Activated naive CD4-positive, alpha-beta T cell treated with anti-CD3 and anti-CD28 coated beads, Interleukin-2, amount 10 ng/mL, durations not matched to agents 7 days and 5 days (primary cell): ENCODE measurements at regions not wholly inside any gene's neighbourhood (a gene's known extent, or its start where the extent isn't known, plus 50 kb on each side); places are given as distances from the start of the nearest gene placed in this dataset.
"Not testable (repeated sequence)": the region's sequence is repeated elsewhere in the genome, so short reads cannot be mapped to it uniquely, and the experiment has no call there.

Experiments used
- CTCF ChIA-PET: fragments of 350-600 bp; sonication (Branson Sonifier 250); formaldehyde crosslinking; loops from one replicate; lab custom pipeline; 2021; ENCODE audit warnings: antibody characterized with exemption; lab: Charles Lee
- DNase-seq: peaks from one replicate; pipeline ENCODE4 v3.0.0-alpha.2; 2020
- H3K27ac Mint-ChIP-seq: one replicate; pipeline ENCODE4 v1.8.0; 2021; ENCODE audit warnings: mild to moderate bottlenecking, moderate library complexity, mixed read lengths
- H3K27me3 Mint-ChIP-seq: one replicate; pipeline ENCODE4 v1.8.0; 2021; ENCODE audit warnings: mild to moderate bottlenecking, mixed read lengths
- H3K36me3 Mint-ChIP-seq: one replicate; pipeline ENCODE4 v1.8.0; 2021; ENCODE audit warnings: mixed read lengths
- H3K4me1 Mint-ChIP-seq: one replicate; pipeline ENCODE4 v1.8.0; 2021; ENCODE audit warnings: mixed read lengths
- H3K4me3 Mint-ChIP-seq: one replicate; pipeline ENCODE4 v1.8.0; 2021; ENCODE audit warnings: mild to moderate bottlenecking, moderate library complexity, mixed read lengths
- H3K9me3 Mint-ChIP-seq: one replicate; pipeline ENCODE4 v1.8.0; 2021; ENCODE audit warnings: mixed read lengths

DNA sequence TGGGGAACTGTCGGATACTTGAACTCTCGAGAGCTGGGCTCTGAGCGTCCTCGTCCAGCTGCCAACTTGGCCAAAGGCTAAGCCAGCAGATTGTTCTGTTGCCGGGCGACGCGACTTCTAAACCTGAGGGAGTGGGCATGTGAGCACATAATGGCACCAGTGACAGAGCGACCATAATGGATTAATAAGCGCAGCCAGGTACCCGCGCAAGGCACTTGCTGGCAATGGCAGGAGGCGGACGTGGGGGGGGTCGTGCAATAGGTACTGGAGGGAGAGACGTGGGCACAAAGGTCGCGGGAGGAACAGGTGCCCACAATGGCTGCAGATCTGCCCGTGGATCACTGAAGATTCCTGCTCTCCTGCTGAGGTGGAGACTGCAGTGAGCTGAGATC lies 1368.7 kb downstream of the CDH12 start:
- DNase-seq, H3K27me3 Mint-ChIP-seq, H3K9me3 Mint-ChIP-seq, H3K36me3 Mint-ChIP-seq, H3K4me3 Mint-ChIP-seq, H3K27ac Mint-ChIP-seq, H3K4me1 Mint-ChIP-seq, CTCF ChIA-PET: not testable (repeated sequence)

GRCh38 chr5:21483790-21484497 lies 1369.2 kb downstream of the CDH12 start:
- CTCF ChIA-PET, H3K27ac Mint-ChIP-seq: not testable (repeated sequence)

DNA sequence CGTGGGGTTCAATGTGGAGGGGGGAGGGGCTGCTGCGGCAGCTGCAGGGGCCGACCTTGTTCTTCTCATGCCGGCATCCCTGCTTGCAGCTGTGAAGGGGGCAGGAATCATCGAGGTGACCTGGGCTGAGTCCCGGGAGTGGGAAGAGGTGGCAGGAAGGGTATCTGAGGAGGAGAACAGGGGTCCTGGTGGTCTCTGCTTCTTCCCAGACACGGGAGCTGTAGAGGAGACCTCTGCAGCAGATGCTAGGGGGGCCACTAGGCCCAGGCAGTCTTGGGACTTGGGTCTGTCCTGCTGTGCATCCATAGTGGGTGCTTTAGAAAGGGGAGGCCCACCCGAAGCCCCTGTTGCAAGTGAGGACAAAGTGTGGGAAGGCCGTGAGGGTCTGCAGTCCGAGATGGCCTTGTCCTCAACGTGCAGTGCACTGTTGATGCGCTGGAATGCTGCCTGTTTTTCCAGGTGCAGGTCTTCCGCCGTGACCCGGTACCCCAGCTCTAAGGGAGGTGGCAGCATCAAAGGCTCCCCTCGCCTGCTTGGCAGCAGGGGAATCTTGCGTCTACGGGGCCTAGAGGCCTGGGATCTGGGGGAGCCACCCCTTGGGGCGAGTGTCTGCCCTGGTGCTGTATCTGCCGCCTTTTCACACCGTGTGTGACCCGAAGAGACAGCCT lies 1370.0 kb downstream of the CDH12 start:
- DNase-seq, H3K9me3 Mint-ChIP-seq, H3K27ac Mint-ChIP-seq, CTCF ChIA-PET, H3K4me1 Mint-ChIP-seq, H3K36me3 Mint-ChIP-seq, H3K27me3 Mint-ChIP-seq, H3K4me3 Mint-ChIP-seq: not testable (repeated sequence)

More at GRCh38 chr5:21483790-21484497, 1369.2 kb downstream of the CDH12 start:
- H3K4me1 Mint-ChIP-seq, DNase-seq, H3K9me3 Mint-ChIP-seq, H3K36me3 Mint-ChIP-seq, H3K27me3 Mint-ChIP-seq, H3K4me3 Mint-ChIP-seq: not testable (repeated sequence)

GRCh38 chr5:21482522-21482921 lies 1370.6 kb downstream of the CDH12 start:
- DNase-seq, H3K27ac Mint-ChIP-seq, H3K27me3 Mint-ChIP-seq, H3K9me3 Mint-ChIP-seq, H3K36me3 Mint-ChIP-seq, H3K4me1 Mint-ChIP-seq, H3K4me3 Mint-ChIP-seq, CTCF ChIA-PET: not testable (repeated sequence)

- H3K36me3 Mint-ChIP-seq, CTCF ChIA-PET, DNase-seq, H3K27me3 Mint-ChIP-seq, H3K9me3 Mint-ChIP-seq, H3K27ac Mint-ChIP-seq, H3K4me1 Mint-ChIP-seq, H3K4me3 Mint-ChIP-seq: not testable (repeated sequence)
Observed at GRCh38 chr5:21481320-21482270, 1371.5 kb downstream of the CDH12 start.

- H3K9me3 Mint-ChIP-seq, CTCF ChIA-PET: not testable (repeated sequence)
Observed at GRCh38 chr5:21480054-21480453, 1373.1 kb downstream of the CDH12 start.

DNA sequence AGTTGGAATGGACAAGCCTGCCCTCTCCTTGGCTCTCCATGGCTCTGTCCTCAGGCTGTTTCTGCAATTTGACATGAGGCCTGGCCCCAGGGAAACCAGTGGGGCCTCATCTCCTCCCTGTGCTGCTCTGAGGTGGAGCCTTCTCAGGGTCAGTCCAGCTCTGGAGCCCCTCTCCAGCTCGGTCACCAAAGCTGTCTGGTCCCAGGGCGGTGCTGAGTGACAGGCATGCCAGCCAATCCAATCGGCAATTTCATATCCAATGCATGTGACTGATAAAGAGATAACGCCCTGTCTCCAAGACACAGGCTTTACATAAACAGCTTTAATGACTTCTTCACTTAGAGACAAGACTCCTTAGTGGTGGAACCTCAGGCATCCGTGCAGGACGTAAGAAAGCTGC lies 1379.2 kb downstream of the CDH12 start:
- peaks cover 13% of the 10 kb centered on the region for H3K36me3 Mint-ChIP-seq
- H3K9me3 Mint-ChIP-seq, H3K4me1 Mint-ChIP-seq, DNase-seq, H3K27me3 Mint-ChIP-seq, H3K27ac Mint-ChIP-seq, CTCF ChIA-PET, H3K4me3 Mint-ChIP-seq: not testable (repeated sequence)

More at GRCh38 chr5:21480054-21480453, 1373.1 kb downstream of the CDH12 start:
- not testable (repeated sequence) for H3K27ac Mint-ChIP-seq, DNase-seq, H3K4me1 Mint-ChIP-seq, H3K4me3 Mint-ChIP-seq, H3K36me3 Mint-ChIP-seq, H3K27me3 Mint-ChIP-seq

DNA sequence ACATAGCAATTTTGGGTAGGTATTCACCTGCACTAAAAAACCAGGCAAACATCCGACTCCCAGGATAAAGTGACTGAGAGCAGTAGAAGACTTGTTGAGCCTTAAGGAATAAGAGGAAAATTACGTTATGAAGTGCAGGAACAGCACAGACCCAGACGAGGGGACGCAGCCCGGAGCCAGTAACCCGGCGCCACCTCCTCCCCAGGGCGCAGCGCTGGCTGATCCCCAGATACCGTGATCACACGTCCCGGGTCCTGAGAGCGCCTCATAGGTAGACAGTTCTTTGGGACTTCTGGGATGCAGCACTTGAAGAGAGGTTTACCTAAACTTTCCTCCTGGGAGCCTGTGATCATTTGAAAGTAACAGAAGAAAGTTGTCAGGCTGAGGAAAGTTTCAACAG lies 1379.7 kb downstream of the CDH12 start:
- H3K27me3 Mint-ChIP-seq, H3K9me3 Mint-ChIP-seq: not testable (repeated sequence)

DNA sequence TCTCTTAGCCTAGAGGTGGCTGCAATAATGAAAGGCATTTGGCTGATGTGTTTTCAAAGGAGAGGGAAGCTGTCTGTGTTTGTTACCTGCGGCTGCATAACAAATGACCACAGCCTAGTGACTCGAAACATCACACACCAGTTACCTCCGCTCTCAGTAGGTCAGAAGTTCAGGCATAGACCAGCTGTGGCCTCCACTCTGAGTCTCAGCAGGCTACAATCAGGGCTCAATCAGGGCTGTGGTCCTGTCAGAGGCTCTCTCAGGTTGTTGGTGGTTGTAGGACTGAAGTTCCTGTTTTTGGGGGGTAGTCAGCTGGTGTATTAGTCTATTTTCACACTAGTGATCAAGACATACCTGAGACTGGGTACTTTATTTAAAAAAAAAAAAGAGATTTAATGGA lies 1381.5 kb downstream of the CDH12 start:
- CTCF ChIA-PET, DNase-seq, H3K4me3 Mint-ChIP-seq, H3K27ac Mint-ChIP-seq, H3K4me1 Mint-ChIP-seq, H3K9me3 Mint-ChIP-seq, H3K27me3 Mint-ChIP-seq: not testable (repeated sequence)
- peaks cover 11% of the 10 kb centered on the region for H3K36me3 Mint-ChIP-seq

More for the DNA sequence above, 1379.7 kb downstream of the CDH12 start:
- H3K36me3 Mint-ChIP-seq, result peaks cover 11% of the 10 kb centered on the region
- H3K27ac Mint-ChIP-seq, H3K4me3 Mint-ChIP-seq, CTCF ChIA-PET, DNase-seq, H3K4me1 Mint-ChIP-seq: not testable (repeated sequence)

- DNase-seq, H3K9me3 Mint-ChIP-seq, CTCF ChIA-PET, H3K27ac Mint-ChIP-seq, H3K4me3 Mint-ChIP-seq, H3K4me1 Mint-ChIP-seq, H3K27me3 Mint-ChIP-seq: not testable (repeated sequence)
- peaks cover 17% of the 10 kb centered on the region for H3K36me3 Mint-ChIP-seq
Observed at GRCh38 chr5:21469523-21470101, 1383.5 kb downstream of the CDH12 start.

DNA sequence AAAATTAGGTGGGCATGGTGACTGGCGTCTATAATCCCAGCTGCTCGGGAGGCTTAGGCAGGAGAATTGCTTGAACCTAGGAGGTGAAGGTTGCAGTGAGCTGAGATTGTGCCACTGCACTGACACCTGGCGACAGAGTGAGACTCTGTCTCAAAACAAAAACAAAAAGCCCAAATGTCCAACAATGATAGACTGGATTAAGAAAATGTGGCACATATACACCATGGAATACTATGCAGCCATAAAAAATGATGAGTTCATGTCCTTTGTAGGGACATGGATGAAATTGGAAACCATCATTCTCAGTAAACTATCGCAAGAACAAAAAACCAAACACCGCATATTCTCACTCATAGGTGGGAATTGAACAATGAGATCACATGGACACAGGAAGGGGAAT lies 1385.6 kb downstream of the CDH12 start:
- H3K9me3 Mint-ChIP-seq, H3K4me3 Mint-ChIP-seq, H3K4me1 Mint-ChIP-seq, H3K27ac Mint-ChIP-seq, CTCF ChIA-PET, H3K27me3 Mint-ChIP-seq, DNase-seq: not testable (repeated sequence)
- peaks cover 16% of the 10 kb centered on the region for H3K36me3 Mint-ChIP-seq

- H3K4me3 Mint-ChIP-seq, result peak overlapping the region; percentile 83
- H3K36me3 Mint-ChIP-seq, H3K27me3 Mint-ChIP-seq, H3K4me1 Mint-ChIP-seq, CTCF ChIA-PET, DNase-seq, H3K9me3 Mint-ChIP-seq: not testable (repeated sequence)
- peak overlapping the region; percentile 87 for H3K27ac Mint-ChIP-seq
Observed at GRCh38 chr5:21459744-21460073, 1393.4 kb downstream of the CDH12 start.

GRCh38 chr5:21452449-21452848 lies 1400.7 kb downstream of the CDH12 start:
- CTCF ChIA-PET, result no interaction called here
- Mint-ChIP-seq H3K27me3 (no peaks in the 10 kb centered on the region), H3K36me3 (no peaks in the 10 kb centered on the region), H3K27ac (no peak overlapping the region), H3K9me3 (no peaks in the 10 kb centered on the region), H3K4me1 (no peaks in the 10 kb centered on the region), H3K4me3 (no peak overlapping the region)
- DNase-seq, result no peak

GRCh38 chr5:21432646-21433045 lies 1420.5 kb downstream of the CDH12 start:
- CTCF ChIA-PET, result no interaction called here
- Mint-ChIP-seq H3K27ac (no peak overlapping the region), H3K27me3 (no peaks in the 10 kb centered on the region), H3K36me3 (no peaks in the 10 kb centered on the region), H3K4me3 (no peak overlapping the region), H3K9me3 (no peaks in the 10 kb centered on the region), H3K4me1 (no peaks in the 10 kb centered on the region)
- no peak for DNase-seq
